Psoas muscle (tissue), 7 donors: ENCODE measurements at regions not wholly inside any gene's neighbourhood (a gene's known extent, or its start where the extent isn't known, plus 50 kb on each side); places are given as distances from the start of the nearest gene placed in this dataset.

Experiments
- ATAC-seq, 4 donors: fragments of 200-7000 bp; cut with Tn5 transposase; one replicate each; pipeline ENCODE4 v1.9.1; 2020; ENCODE audit warnings: moderate library complexity in 3 of 4, mild to moderate bottlenecking in 2 of 4
- DNase-seq, 2 donors: peaks; one replicate each; pipeline ENCODE4 v3.0.0-alpha.2; 2020
- H3K27ac ChIP-seq: fragments of 200-600 bp; one replicate; pipeline ENCODE4 v1.8.0; 2022
- H3K27me3 ChIP-seq, 3 donors: fragments of 200-600 bp in 1 of 3; one replicate each; pipeline versions ENCODE4 v1.6.1 to v1.8.0; 2013 to 2022; ENCODE audit warnings: low read length in 2 of 3, mild to moderate bottlenecking in 2 of 3, moderate library complexity in 1 of 3; ENCODE audit not compliant: insufficient read depth in 3 of 3
- H3K36me3 ChIP-seq, 2 donors: fragments of 200-600 bp in 1 of 2; one replicate each; pipeline versions ENCODE4 v1.6.1 to v1.8.0; 2013 to 2022; ENCODE audit warnings: low read depth in 1 of 2, mild to moderate bottlenecking in 1 of 2, moderate library complexity in 1 of 2; ENCODE audit not compliant: insufficient read depth in 1 of 2
- H3K4me1 ChIP-seq: fragments of 200-600 bp; one replicate; pipeline ENCODE4 v1.8.0; 2022
- H3K4me3 ChIP-seq: fragments of 200-600 bp; one replicate; pipeline ENCODE4 v1.8.0; 2022; ENCODE audit warnings: mild to moderate bottlenecking
- H3K9me3 ChIP-seq: fragments of 200-600 bp; one replicate; pipeline ENCODE4 v1.8.0; 2022
- WGBS, 3 donors: extraction: QIAGEN DNeasy Blood & Tissue Kit; methylation state at CpG; one replicate each; pipeline versions ENCODE4 v1.1.6 to v1.1.7; 2013; 5-methylcytosine and 5-hydroxymethylcytosine counted together
- intact Hi-C, 2 donors: fragments of 100-400 bp; cut with DNase I; formaldehyde crosslinking; loops; one replicate each; pipeline versions ENCODE4 v1.11.0 to v1.14.2; 2022
- TF ChIP-seq, protein P1 (sequence below): fragments of 200-600 bp; IDR thresholded peaks from one replicate; pipeline ENCODE4 v1.8.0; 2022; ENCODE audit warnings: antibody characterized with exemption
- donor health status: healthy with polysubstance abuse.
- donor health status: DM: no; HTN: no; CAD: no; lungs with moderate emphysema.
- donor health status: Bipolar disorder and iron deficiency.
- donor health status: healthy.
- donor health status: DM: yes; HTN: yes; CAD: no.
- donor health status: DM: no; HTN: no; CAD: no.
- donor health status: DM: yes; HTN: yes; CAD: no.

DNA sequence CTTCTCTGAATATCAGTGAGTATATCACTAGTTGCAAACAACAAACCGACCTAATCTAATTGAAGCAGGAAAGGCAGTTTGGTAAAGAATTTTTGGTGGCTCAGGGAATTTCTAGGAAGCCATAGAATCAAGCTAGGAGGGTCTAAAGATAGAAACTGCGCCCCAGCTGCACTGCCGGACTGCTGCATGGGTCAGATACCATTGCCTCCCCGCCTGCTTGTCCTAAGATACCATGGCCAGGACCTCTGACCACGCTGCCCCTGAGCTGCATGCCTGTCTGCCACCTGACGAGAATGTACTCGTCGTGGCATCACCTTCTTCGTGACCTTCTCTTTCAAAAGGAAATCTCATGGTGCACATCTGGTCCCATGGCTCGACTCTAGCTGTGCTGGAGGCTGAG is 439.0 kb downstream of the ZSWIM6 start:
- Histone ChIP-seq H3K27me3 (peaks cover 0 to 10% (median 2%) of the 10 kb centered on the region in 3 donors), H3K9me3 (no peaks in the 10 kb centered on the region), H3K27ac (no peak overlapping the region), H3K36me3 (no peaks in the 10 kb centered on the region), H3K4me3 (no peak overlapping the region), H3K4me1 (no peaks in the 10 kb centered on the region)
- no peak for DNase-seq
- intact Hi-C loops = no loop called here
- no peak for ATAC-seq
- TF ChIP-seq, protein P1, sequence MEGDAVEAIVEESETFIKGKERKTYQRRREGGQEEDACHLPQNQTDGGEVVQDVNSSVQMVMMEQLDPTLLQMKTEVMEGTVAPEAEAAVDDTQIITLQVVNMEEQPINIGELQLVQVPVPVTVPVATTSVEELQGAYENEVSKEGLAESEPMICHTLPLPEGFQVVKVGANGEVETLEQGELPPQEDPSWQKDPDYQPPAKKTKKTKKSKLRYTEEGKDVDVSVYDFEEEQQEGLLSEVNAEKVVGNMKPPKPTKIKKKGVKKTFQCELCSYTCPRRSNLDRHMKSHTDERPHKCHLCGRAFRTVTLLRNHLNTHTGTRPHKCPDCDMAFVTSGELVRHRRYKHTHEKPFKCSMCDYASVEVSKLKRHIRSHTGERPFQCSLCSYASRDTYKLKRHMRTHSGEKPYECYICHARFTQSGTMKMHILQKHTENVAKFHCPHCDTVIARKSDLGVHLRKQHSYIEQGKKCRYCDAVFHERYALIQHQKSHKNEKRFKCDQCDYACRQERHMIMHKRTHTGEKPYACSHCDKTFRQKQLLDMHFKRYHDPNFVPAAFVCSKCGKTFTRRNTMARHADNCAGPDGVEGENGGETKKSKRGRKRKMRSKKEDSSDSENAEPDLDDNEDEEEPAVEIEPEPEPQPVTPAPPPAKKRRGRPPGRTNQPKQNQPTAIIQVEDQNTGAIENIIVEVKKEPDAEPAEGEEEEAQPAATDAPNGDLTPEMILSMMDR = no peak
- WGBS, 3 donors = 64 to 73% (median 71%) methylated on average over 10 of the region's 10 CpGs

DNA sequence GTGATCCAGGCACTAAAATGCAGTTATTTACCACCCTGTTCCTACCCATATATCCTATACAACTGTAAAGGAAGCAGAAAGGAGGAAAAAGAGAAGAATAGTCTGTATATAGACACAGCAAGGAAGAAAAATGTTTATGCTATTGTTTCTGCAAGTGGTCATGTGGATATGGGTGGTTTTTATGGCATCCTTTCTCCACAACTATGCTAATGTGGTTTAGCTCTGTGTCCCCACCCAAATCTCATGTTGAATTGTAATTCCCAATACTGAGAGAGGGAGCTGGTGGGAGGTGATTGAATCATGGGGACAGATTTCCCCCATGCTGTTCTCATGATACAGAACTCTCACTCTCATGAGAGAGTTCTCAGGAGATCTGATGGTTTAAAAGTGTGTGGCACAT is 439.8 kb downstream of the ZSWIM6 start:
- no peak overlapping the region for H3K4me3 ChIP-seq
- intact Hi-C loops = no loop called here
- no peak overlapping the region for H3K27ac ChIP-seq
- DNase-seq (no peak), ATAC-seq (no peak)
- H3K36me3 ChIP-seq = no peaks in the 10 kb centered on the region
- TF ChIP-seq, protein P1 = no peak
- no peaks in the 10 kb centered on the region for H3K4me1 ChIP-seq
- peaks cover 0 to 14% (median 2%) of the 10 kb centered on the region in 3 donors for H3K27me3 ChIP-seq
- H3K9me3 ChIP-seq = no peaks in the 10 kb centered on the region

DNA sequence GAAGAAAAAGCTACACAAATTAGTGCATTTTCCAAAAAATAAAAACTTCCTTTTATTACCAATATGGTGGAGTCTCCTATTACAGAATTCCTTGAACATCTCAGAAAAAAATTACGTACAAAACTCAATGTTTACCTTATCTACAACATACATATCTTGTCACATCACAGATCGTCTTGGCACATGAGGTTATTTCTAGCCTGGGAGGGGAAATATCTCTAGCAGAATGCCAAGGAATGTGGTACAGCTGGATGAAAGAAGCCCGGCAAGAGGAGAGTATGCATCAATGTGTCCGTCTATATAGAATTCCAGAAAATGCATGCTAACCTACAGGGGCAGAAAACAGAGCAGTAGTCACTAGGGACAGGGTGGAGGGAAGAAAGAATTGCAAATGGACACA is 443.8 kb downstream of the ZSWIM6 start:
- TF ChIP-seq, protein P1 = no peak
- H3K9me3 ChIP-seq = no peaks in the 10 kb centered on the region
- intact Hi-C loops = no loop called here
- no peak overlapping the region for H3K27ac ChIP-seq
- 24 to 41% (median 25%) methylated on average over 4 of the region's 4 CpGs for WGBS, 3 donors
- peaks cover 0 to 20% (median 2%) of the 10 kb centered on the region in 3 donors for H3K27me3 ChIP-seq
- no peak for ATAC-seq
- no peaks in the 10 kb centered on the region for H3K4me1 ChIP-seq
- no peaks in the 10 kb centered on the region for H3K36me3 ChIP-seq
- DNase-seq = no peak
- H3K4me3 ChIP-seq = no peak overlapping the region

DNA sequence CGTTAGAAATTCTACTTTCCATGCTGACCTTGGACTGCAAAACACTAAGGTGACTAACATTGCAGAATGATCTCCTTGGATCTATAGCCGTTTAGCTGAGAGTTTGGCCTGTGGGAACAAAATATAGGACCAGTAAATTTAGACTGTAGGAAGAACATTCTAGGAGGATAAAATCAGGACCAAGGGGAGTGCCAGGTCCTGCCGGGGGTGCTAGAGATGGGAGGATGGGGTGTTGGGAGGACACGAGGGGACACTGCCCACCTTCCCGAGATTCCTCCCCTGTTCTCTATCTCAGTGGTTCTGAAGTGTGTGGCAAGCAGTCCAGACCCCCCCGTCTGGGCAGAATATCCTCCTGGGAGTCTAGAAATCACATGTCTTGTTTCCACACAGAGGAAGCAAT is 445.2 kb downstream of the ZSWIM6 start:
- TF ChIP-seq, protein P1 = no peak
- Histone ChIP-seq H3K27me3 (peaks cover 0 to 20% (median 2%) of the 10 kb centered on the region in 3 donors), H3K4me1 (no peaks in the 10 kb centered on the region), H3K36me3 (no peaks in the 10 kb centered on the region), H3K9me3 (no peaks in the 10 kb centered on the region), H3K27ac (no peak overlapping the region), H3K4me3 (no peak overlapping the region)
- intact Hi-C loops = no loop called here
- ATAC-seq = no peak
- no peak for DNase-seq
- 42 to 54% (median 43%) methylated on average over 6 of the region's 6 CpGs for WGBS, 3 donors

DNA sequence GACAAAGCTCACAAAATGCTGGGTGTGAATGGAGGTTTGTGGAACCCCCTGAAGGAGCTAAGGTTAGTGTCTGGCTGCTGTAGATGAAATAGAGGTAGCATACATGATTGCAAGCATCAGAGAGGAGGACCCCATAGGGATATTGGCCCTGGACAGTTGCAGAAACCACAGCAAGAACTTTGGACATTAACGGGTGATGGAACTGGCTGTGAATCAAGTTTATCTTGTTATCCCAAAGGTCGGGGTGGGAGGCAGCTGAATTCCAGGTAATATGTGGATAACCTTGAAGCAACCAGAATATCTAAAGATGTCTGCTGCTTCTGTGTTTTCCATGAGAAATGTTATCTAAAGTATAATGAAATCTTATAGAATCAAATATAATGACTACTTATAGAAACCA is 447.7 kb downstream of the ZSWIM6 start:
- Histone ChIP-seq H3K27me3 (peaks cover 0 to 20% (median 3%) of the 10 kb centered on the region in 3 donors), H3K27ac (no peak overlapping the region), H3K36me3 (no peaks in the 10 kb centered on the region), H3K4me3 (no peak overlapping the region), H3K9me3 (no peaks in the 10 kb centered on the region), H3K4me1 (no peaks in the 10 kb centered on the region)
- no peak for DNase-seq
- no peak for ATAC-seq
- intact Hi-C loops = no loop called here
- TF ChIP-seq, protein P1 = no peak
- WGBS, 3 donors = 56 to 78% (median 76%) methylated on average over 2 of the region's 2 CpGs
